Type B pancreatic cell (in vitro differentiated cells): ENCODE measurements at regions not wholly inside any gene's neighbourhood (a gene's known extent, or its start where the extent isn't known, plus 50 kb on each side); places are given as distances from the start of the nearest gene placed in this dataset.
"Not testable (repeated sequence)": the region's sequence is repeated elsewhere in the genome, so short reads cannot be mapped to it uniquely, and the experiment has no call there.

ENCODE experiments used
- DNase-seq: peaks from one replicate; pipeline ENCODE4 v3.0.0; 2021; ENCODE audit warnings: mixed read lengths; ENCODE audit not compliant: unreplicated experiment; ENCODE audit errors: extremely low spot score
- H3K27ac Mint-ChIP-seq: 2 replicates; pipeline ENCODE4 v1.8.0; 2021; ENCODE audit warnings: mild to moderate bottlenecking, mixed read lengths
- H3K27me3 Mint-ChIP-seq: 2 replicates; pipeline ENCODE4 v1.8.0; 2021; ENCODE audit warnings: mixed read lengths
- H3K36me3 Mint-ChIP-seq: 2 replicates; pipeline ENCODE4 v1.8.0; 2021; ENCODE audit warnings: mixed read lengths
- H3K4me1 Mint-ChIP-seq: one replicate; pipeline ENCODE4 v1.8.0; 2021; ENCODE audit warnings: mixed read lengths; ENCODE audit not compliant: unreplicated experiment
- H3K4me3 Mint-ChIP-seq: 2 replicates; pipeline ENCODE4 v1.8.0; 2021; ENCODE audit warnings: mild to moderate bottlenecking, mixed read lengths
- H3K9me3 Mint-ChIP-seq: 2 replicates; pipeline ENCODE4 v1.8.0; 2021; ENCODE audit warnings: mixed read lengths
- TF ChIP-seq, protein P1 (sequence below): fragments of 200-600 bp; sonication (generic); conservative IDR thresholded peaks from 2 replicates; pipeline ENCODE4 v1.5.0; 2021; ENCODE audit warnings: antibody characterized with exemption, mild to moderate bottlenecking

DNA sequence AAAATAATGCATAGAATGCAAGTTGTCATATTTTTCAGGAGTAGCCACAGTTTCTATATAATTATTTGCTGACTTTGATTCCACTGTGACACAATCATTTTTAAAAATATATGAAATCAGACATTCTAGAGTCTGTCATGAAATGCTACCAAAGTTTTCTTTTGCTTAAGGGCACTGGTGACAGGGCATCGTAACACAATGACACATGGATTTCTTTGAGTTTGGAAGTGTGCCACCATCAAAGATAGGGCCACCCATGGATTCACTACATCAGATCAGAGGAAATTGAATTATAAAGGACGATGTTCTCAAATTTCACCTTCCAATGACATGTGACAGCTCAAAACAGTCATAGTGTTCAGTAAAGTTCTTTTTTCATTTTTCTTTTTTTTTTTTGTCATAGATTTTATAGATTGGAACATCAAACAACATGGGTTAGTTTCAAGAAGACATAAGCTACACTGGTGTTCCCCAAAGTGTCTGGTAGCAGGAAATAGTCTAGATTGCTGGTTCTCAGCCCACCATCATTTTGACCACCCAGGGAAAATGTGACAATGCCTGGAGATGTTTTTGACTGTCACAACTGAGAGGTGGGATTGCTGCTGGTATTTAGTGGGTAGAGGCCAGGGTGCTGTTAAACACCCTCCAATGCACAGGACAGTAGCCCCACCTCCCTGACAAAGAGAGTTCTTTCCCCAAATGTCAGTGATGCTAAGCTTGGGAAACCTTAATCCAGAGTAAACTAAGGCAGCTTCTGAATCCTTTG, 123.8 kb upstream of the DOK5 start:
- TF ChIP-seq, protein P1, sequence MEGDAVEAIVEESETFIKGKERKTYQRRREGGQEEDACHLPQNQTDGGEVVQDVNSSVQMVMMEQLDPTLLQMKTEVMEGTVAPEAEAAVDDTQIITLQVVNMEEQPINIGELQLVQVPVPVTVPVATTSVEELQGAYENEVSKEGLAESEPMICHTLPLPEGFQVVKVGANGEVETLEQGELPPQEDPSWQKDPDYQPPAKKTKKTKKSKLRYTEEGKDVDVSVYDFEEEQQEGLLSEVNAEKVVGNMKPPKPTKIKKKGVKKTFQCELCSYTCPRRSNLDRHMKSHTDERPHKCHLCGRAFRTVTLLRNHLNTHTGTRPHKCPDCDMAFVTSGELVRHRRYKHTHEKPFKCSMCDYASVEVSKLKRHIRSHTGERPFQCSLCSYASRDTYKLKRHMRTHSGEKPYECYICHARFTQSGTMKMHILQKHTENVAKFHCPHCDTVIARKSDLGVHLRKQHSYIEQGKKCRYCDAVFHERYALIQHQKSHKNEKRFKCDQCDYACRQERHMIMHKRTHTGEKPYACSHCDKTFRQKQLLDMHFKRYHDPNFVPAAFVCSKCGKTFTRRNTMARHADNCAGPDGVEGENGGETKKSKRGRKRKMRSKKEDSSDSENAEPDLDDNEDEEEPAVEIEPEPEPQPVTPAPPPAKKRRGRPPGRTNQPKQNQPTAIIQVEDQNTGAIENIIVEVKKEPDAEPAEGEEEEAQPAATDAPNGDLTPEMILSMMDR: no peak
- peaks cover 7% of the 10 kb centered on the region for H3K4me1 Mint-ChIP-seq
- H3K27ac Mint-ChIP-seq: no peak overlapping the region
- no peaks in the 10 kb centered on the region for H3K36me3 Mint-ChIP-seq
- H3K27me3 Mint-ChIP-seq: peaks cover 20% of the 10 kb centered on the region
- H3K9me3 Mint-ChIP-seq: no peaks in the 10 kb centered on the region
- no peak overlapping the region for H3K4me3 Mint-ChIP-seq
- DNase-seq: no peak

DNA sequence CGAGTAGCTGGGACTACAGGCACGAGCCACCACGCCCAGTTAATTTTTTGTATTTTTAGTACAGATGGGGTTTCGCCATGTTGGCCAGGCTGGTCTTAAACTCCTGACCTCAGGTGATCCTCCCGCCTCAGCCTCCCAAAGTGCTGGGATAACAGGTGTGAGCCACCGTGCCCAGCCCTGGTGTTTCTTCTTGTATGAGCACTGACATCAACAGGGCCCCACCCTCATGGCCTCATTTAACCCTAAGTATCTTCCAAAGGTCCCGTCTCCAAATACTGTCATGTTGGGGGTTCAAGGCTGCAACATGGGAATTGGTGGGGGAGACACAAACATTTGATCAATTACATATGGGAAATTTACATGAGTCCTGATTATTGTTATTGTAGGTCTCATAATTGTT, 122.9 kb upstream of the DOK5 start:
- not testable (repeated sequence) for H3K9me3 Mint-ChIP-seq, H3K4me3 Mint-ChIP-seq, H3K36me3 Mint-ChIP-seq, DNase-seq, H3K27ac Mint-ChIP-seq, H3K4me1 Mint-ChIP-seq
- peaks cover 25% of the 10 kb centered on the region for H3K27me3 Mint-ChIP-seq

DNA sequence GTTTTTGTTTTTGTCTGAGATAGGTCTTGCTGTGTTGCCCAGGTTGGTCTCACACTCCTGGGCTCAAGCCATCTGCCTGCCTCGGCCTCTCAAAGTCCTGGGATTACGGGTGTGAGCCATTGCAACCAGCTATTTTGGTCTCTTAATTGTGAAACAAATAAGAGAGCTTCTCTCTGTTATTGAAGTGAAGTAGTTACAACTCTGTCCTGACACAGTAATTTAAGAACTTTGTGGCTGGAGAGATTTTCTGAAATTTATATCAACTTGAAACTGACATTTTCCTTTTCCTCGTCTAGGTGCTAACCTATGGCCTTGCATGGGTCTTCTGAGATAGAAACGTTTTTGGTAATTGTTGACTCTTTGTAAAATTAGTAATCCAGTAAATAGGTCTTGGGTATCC, 122.1 kb upstream of the DOK5 start:
- Mint-ChIP-seq H3K9me3 (no peaks in the 10 kb centered on the region), H3K4me1 (peaks cover 10% of the 10 kb centered on the region), H3K27ac (no peak overlapping the region), H3K4me3 (no peak overlapping the region), H3K27me3 (peaks cover 32% of the 10 kb centered on the region), H3K36me3 (no peaks in the 10 kb centered on the region)
- no peak for DNase-seq
- TF ChIP-seq, protein P1: no peak

DNA sequence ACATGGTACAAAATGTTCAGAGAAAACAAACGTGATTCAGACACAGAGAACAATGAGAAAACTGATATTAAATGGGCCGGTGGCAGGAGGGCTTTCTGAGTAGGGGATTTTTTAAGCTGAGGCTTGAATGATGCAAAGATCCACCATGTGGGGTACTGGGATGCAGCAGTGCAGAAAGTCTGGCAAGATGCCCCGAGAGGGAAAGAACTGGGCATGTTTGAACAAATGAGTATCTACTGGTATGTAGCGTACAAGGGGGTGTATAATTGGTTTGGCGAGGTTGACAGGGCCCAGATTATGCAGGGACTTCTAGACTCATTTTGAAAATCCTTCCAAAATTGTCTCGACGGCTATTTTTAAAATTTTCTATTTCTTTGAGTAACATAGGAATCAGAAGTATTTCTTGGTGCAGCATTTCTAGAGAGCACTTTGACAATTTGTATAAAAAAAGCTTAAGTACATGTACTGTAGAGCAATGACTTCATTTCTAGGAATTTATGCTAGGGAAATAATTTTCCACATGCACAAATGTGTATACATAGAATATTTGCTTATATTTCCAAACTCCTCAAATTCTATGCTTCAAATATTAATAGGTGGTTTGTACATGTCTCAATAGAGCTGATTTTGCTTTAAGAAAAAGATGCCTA, 119.6 kb upstream of the DOK5 start:
- no peak overlapping the region for H3K4me3 Mint-ChIP-seq
- no peak for DNase-seq
- TF ChIP-seq, protein P1: no peak
- H3K36me3 Mint-ChIP-seq: no peaks in the 10 kb centered on the region
- no peaks in the 10 kb centered on the region for H3K9me3 Mint-ChIP-seq
- H3K27me3 Mint-ChIP-seq: peaks cover 40% of the 10 kb centered on the region
- H3K27ac Mint-ChIP-seq: no peak overlapping the region
- peaks cover 10% of the 10 kb centered on the region for H3K4me1 Mint-ChIP-seq

DNA sequence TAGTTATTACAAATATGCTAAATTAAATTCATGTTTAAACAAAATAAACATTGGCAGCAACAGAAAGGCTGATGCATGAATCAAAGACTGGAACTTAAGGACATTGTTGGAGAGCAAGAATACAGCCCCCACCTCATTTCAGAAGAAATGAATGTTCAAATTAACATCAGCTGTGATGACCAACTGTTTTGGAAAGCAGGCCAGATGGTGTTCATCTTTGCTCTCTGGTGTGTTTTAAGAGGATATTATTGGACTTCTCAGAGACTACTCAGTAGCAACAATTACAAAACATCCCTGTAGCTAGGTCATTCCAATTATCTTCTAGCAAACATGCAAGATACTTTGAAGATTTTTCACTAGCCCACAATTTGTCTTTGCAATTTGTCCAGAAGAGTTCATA, 118.6 kb upstream of the DOK5 start:
- Mint-ChIP-seq H3K4me1 (peaks cover 10% of the 10 kb centered on the region), H3K9me3 (no peaks in the 10 kb centered on the region), H3K27ac (no peak overlapping the region), H3K4me3 (no peak overlapping the region), H3K27me3 (peaks cover 37% of the 10 kb centered on the region), H3K36me3 (no peaks in the 10 kb centered on the region)
- no peak for DNase-seq
- TF ChIP-seq, protein P1: no peak

DNA sequence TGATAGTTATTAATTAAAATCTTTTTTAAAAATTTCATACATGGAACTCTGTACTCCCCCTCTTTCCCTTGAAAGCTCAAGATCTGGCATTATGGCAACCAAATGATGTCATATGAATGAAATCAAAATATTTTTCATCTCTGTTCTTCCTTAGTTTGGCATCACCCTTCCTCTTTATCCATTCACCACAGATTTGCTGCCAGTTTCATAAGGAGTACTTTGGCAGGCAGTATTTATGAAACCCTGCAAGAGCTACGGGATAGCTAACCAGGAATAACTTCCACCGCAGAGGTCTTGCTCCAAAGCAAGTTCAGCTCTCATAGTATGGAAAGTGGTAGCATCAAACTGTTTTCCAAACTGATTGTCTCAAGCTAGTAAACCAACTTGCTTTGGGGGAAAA, 113.9 kb upstream of the DOK5 start:
- Mint-ChIP-seq H3K27me3 (peaks cover 25% of the 10 kb centered on the region), H3K27ac (no peak overlapping the region), H3K4me3 (no peak overlapping the region), H3K36me3 (no peaks in the 10 kb centered on the region), H3K9me3 (no peaks in the 10 kb centered on the region), H3K4me1 (peaks cover 10% of the 10 kb centered on the region)
- DNase-seq: no peak
- TF ChIP-seq, protein P1: no peak
